Activated CD4-positive, CD25-positive, alpha-beta regulatory T cell treated with anti-CD3 and anti-CD28 coated beads, Interleukin-2, amount 50 U/mL, for 16 hours (primary cell): ENCODE measurements at regions not wholly inside any gene's neighbourhood (a gene's known extent, or its start where the extent isn't known, plus 50 kb on each side); places are given as distances from the start of the nearest gene placed in this dataset.

Experiments used
- DNase-seq: peaks from one replicate; pipeline ENCODE4 v3.0.0-alpha.2; 2020; ENCODE audit warnings: low read depth, low spot score

DNA sequence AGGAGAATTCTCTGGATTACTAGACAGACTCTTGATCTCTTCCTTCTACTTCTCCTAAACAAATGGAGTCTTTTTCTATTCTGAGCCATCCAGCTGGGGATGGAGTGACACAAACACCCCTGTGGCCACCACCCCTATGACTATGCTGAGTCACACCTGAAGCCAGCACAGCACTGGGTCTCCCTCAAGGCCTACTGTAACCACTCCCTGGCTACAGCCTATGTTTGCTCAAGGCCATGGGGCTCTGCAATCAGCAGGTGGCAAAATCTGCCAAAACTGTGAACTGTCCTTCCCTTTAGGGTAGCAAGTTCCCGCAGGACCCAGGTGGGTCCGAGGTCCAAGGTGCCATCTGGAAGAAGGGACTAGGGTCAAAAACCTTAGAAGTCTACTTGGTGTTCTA is 132.3 kb downstream of the TINAG start:
- no peak for DNase-seq

DNA sequence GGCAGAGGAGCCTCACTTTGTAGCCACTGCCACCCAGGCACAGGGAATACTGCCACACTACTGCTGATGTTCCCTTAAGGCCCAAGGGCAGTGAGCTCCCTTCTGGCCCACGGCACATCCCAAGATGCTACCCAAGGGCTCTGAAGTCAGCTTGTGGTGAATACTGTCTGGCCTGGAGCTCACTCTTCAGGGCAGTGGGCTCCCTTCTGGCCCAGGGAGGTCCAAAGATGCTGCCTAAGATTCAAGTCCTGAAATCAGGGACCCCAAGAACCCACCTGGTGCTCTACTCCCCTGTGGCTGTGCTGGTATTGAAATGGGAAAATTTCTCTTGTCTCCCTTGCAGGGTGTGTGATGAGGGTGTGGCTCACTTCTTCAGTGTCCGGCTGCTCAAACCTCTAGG is 132.8 kb downstream of the TINAG start:
- DNase-seq, result no peak

DNA sequence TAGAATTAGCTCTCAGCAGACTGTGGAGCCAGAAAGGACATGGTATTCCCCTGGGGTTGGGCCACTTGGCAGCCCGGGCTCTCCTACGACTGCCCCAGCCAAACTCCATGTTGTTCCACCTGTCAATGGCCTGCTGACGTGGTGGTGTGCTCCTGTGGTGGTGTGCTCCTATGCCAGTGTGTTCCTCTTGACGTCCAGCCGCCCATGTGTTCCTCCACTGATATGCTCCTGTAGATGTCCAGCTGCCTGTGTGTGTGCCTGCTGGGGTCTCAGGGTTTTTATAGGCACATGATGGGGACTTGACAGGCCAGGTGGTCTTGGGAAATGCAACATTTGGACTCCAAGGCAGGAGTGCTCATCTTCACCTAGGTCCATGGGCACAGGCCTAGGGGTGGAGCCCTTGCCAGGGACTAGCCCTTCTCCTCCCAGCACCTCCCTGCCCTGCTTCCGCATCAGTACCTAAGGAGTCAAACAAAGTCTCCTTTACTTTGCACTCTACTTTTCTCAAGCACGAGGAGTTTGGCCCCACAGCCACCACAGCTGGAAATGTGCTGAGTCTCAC is 133.5 kb downstream of the TINAG start:
- no peak for DNase-seq

DNA sequence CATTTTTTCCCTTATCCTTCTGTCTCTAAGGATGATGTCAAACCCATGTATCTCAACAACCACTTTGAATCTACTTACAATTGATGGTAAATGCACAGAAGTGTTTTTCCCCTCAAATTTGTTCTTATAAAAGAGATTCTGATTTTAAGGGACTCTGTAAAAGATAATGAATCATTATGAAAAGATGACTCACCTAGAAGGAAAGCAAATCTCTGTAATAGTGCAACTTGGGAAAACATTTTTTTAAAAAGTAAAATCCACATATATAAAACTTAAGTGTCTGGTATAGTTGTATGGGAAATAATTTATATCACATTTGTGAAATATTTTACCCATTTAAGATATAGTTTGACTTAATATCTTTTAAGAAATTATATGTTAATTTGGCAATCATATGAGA is 137.0 kb downstream of the TINAG start:
- no peak for DNase-seq

DNA sequence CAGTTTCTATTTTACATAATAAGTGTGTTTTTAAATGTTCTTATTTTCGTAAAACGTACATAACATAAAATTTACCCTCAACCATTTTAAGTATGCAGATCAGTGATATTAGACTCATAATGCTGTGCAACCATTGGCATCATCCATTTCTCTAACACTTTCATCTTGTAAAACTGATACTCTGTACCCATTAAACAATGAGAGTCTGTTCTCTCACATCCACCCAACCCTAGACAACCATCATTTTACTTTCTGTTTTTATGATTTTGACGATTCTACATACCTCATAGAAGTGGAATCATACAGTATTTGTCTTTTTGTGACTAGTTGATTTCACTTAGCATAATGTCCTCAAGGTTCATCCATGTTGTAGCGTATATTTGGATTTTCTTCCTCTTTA is 140.4 kb downstream of the TINAG start:
- no peak for DNase-seq

DNA sequence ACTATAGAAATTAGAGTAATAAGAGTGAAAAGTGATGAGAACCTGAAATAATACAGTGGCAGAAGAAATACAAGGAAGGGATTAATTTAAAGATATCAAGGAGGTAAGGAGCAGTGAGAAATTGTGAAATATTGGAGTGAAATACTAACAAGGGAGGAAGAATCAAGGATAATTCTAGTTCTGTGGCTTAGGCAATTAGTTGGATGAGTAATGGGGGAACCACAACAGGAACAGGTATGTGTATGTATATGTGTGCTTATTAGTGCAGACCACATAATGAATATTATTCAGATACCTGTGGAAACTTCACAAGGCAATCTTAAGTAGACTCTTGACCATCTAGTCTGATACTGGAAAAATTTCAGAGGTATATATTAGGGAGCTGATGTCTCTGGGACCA is 143.3 kb downstream of the TINAG start:
- no peak for DNase-seq

DNA sequence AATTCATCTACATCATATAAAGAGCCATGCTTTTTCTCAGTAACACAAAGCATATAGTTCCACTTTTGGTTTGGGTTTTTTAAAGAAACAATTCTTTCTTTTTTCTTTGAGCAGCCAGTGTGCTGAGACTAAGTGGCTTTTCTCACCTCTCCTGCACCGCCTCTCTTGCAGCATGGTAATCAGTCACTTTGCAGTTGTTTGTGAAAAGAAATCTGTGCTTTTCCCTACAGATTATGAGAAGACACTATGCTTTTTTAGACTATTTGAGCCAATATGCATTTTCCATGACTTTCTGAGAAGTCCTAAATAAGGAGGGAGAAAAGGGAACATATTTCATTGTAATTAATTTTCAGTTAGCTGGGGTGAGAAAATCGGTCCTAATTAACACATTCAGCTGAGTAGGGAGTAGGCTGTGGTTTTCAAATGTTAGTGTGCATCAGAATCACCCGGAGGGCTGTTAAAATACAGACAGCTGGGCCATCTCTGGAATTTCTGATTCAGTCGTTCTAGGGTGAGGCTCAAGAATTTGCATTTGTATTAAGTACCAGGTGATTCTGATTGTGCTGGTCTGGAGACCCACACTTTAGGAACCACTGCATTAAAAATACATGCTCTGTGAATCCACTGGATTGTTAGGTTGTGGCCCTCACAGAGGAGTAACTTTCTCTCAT is 155.2 kb downstream of the TINAG start:
- DNase-seq, result no peak

DNA sequence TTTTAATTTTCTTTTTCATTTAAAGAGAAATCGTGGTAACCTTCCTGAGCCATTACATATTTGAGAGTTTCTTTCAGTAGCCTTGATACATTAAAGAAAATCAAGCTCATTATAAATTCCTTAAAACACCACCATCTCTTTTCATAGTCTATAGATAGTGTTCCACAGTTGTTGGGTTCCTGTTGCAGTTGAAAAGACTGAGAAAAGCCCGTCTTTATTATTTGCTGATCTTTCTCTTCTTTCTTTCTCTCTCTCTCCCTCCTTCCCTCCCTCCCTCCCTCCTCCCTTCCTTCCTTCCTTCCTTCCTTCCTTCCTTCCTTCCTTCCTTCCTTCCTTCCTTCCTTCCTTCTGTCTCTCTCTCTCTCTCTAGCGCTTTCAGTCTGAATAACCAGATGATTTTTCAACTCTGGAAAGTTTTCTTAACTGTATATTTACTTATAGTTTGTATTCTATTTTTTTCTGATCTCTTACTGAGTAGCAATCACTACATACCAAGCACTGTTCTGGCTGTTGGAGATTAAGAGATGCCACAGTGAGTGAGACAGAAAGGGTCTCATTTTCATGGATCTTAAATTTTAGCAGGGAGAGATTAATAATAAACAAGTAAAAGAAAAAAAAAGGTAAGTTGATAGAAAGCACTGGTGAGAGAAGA is 157.5 kb downstream of the TINAG start:
- DNase-seq, result no peak

DNA sequence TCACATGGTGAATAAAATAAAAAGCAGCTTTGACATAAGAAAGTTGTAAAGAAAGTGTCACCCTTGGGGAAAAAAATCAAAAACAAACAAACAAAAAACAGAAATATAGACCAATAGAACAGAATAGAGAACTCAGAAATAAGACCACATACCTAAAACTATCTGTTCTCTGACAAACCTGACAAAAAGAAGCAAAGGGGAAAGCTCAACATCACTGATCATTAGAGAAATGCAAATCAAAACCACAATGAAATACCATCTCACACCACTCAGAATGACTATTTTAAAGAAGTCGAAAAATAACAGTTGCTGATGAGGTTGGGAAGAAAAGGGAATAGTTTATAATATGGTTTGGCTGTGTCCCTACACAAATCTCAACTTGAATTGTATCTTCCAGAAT is 159.1 kb downstream of the TINAG start:
- no peak for DNase-seq

DNA sequence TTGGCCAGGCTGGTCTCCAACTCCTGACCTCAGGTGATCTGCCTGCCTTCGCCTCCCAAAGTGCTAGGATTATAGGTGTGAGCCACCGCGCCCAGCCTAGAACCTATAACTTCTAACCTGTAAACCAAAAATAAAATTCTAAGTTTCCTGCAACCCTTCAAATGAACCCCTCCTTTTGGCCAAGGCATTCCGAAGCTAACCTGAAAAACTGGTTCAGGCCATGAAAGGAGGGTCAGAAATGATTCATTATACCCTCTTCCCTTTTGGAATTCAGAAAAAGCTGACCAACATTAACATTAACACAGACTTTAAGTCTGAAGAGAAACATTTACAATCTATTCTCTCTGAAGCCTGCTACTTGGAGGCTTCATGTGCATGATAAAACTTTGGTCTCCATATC is 165.1 kb downstream of the TINAG start:
- no peak for DNase-seq

DNA sequence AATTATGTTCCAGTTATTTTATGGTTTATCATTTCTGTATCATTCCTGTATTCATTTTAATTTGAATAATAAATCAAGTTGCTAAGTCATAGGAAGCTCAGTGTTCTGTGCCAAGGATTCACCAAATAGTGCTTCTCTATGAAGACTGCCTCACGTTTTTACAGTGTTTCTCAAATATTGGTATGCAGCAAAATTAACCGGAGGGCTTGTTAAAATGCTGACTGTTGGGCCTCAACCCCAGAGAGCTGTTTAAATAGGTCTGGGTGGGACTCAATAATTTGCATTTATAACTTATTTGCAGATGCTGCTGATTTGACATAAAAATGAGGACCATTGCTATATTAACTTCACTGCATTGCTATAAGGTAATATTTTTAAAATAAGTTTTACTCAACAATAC is 166.7 kb downstream of the TINAG start:
- DNase-seq, result no peak

DNA sequence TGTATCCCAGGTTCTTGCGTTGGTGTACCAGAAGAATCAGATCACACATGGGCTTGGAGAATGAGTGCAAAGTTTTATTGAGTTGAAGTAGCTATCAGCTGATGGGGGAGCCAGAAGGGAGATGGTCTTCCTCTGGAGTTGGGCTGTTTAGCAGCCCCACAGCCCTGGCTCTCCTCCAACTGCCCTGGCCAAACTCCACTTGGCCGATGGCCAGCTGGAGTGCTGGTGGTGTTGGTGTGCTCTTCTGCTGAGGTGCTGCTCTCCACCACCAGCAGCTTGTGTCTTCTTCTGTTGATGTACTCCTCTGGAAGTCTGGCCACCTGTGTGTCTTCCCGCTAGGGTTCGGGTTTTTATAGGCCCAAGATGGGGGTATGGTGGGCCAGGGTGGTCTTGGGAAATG is 172.8 kb downstream of the TINAG start:
- DNase-seq, result no peak

DNA sequence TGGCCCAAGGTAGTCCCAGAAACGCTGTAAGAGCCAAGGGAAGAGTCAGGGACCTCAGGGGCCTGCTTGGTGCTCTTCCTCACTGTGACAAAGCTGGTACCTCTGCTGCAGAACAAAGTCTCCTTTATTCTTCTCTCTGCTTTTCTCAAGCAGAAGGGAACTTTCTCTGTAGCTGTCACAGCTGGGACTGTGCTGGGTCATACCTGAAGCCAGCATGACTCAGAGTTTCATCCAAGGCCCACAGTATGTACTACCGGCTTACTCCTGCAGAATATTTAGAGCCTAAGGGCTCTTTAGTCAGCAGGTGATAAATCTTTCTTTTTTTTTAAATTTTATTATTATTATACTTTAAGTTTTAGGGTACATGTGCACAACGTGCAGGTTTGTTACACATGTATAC is 183.2 kb downstream of the TINAG start:
- no peak for DNase-seq

DNA sequence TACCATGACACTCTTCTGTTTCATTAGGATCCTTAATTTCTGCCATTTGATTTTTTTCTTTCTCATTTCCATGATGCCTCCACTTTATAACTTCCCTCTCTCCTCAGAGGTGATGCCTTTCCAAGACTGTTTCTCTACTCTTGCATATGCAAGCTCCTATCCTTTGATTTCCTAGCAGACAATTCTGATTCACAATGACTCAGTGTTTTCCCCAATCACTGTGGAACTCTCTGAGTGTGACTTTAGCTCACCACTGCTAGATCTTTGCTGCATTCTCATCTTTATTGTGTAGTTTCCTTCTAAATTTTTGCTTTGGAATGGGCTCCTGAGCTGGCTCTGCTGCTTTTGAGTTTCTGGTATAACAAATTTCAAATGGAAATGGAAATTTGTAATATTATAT is 184.9 kb downstream of the TINAG start:
- DNase-seq, result no peak

DNA sequence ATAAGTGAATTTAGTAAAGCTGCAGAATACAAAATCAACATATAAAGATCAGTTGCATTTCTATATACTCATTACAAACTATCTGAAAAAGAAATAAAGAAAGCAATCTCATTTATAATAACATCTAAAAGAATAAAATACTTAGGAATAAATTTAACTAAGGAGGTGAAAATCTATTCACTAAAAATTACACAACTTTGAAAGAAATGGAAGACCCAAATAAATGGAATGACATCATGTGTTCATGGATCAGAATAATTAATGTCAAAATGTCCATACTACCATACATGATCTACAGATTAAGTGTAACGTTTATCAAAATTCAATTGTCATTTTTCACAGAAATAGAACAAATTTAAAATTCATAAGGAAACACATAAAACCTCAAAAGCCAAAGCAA is 194.9 kb downstream of the TINAG start:
- DNase-seq, result no peak

DNA sequence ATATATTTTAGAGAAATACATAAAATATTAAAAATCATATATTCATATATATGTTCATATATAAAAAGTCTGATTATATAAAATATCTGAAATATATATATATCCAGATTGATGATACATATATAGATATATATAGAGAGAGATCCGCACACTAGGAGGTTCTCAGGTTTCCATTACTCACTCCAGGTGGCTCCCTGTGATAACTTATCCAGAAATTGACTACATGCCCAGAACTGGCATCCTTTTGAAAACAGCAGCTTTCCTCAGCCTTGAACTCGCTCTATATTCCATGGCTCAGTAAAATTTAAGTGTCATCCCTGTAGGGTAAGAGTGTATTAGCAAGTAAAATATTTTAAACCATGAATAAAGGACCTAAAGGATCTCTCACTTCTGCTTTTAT is 206.8 kb downstream of the TINAG start:
- no peak for DNase-seq

DNA sequence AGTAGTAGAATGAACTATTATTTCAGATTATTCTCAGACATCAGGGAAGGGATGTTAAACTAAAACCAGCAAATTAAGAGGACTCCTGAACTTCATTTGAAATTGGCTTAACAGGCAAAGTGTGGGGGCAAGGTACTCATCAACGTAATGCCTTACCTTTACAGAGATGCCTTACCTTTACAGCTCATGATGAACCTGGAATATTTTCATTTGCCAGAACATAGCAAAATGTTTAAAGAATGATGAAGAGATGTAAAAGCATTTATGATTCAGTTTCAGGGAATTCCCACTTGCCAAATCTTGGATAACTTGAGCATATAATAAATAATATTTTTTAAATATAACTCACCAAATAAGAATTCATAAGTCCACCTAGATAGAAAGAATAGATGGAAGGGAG is 207.5 kb downstream of the TINAG start:
- no peak for DNase-seq

DNA sequence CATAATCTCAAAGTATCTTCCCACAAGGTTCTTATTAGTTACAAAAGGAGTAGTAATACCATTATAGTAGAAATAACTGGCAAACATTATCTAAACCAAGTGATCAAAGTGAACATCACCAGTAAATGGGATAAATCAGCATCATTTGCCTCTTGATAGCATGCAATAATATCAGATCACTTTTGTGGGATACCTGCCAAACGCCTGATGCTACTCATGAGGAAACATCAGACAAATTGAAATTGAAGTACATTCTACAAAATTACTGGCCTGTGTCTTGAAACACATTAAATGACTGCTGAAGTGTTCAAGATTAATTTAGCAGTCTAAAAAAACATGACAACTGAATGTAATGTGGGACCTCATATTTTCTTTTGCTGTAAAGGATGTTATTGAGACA is 208.1 kb downstream of the TINAG start:
- no peak for DNase-seq

DNA sequence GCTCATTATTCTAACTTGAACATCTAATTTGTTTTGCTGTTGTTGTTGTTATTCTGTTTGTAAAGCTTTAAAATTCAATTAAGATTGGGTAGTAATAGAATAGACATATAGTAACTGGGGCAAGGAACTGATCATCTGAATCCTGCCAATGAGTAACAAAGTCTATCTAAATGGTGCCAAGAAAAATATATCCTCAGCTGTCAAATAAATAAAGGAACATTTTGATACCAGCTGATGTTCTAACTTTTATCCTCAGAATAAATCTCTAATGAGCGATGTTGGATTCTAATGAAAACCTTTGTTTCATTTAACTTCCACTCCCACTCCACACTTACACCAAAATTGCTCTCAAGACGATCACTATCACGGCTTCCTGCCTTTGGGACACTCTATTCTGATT is 210.9 kb downstream of the TINAG start:
- DNase-seq, result no peak

DNA sequence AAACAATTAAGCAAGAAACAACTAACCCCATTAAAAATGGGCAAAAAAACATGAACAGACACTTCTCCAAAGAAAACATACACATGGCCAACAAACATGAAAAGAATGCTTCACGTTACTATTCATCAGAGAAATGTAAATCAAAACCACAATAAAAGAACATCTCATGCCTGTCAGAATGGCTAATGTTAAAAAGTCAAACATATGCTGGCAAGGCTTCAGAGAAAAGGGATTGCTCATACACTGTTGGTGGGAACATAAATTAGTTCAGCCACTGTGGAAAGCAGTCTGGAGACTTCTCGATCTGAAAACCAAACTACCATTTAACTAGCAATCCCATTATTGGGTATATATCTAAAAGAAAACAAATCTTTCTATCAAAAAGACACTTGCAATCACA is 217.5 kb downstream of the TINAG start:
- no peak for DNase-seq

DNA sequence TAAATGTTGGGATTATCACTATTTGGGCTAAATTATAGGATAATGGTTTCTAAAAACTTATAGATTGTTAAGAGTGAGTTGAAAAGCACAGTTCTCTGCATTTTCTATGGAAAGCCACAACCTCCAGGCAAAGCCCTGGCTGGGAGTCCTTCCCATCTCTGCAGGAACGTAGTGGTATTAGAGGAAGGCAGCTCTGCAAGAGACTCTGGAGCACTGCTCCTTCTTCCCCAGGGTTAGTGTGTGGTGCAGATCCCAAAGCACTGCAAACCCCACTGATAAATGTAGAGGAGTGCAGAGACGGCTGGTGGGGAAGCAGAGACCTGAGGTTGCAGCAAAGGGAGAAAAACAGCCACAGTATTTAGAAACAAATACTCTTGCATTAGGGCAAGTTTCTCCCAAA is 225.3 kb downstream of the TINAG start:
- DNase-seq, result no peak

DNA sequence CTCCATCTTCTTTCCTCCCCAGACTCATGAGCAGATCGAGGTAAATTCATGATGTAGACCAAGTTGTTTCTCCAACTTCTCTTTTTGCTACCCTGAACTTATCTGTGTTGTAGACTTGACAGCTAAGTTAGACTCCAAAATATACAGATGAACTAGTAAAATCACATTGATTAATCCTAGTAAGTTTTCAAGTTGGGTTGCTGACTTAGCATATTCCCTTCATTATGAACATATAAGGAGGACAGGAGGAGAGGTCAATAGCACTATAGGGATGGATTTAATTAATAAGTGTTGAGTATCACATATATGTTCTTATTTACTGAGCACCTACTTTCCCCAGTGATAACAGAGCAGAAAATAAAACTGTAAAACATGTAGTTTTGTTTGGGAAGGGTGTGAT is 227.3 kb downstream of the TINAG start:
- DNase-seq, result no peak

DNA sequence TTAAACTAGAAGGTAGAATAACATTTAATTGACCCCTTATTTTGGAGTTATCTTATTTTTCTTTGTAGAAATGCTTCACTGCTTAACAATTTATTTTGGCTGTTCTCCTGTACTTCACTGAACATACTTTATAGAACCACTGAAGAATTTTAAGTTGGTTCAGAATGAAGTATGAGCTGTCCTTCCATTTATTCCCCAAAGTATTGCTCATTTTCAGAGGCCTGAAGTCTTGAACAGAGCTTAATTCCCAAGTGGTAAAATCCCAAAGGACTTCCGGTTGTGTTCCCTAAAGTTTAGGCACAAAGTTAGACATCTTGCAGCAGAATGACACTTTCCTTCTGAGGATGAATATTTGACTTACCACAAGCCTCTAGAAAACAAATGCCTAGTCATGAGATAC is 233.3 kb downstream of the TINAG start:
- DNase-seq, result no peak

DNA sequence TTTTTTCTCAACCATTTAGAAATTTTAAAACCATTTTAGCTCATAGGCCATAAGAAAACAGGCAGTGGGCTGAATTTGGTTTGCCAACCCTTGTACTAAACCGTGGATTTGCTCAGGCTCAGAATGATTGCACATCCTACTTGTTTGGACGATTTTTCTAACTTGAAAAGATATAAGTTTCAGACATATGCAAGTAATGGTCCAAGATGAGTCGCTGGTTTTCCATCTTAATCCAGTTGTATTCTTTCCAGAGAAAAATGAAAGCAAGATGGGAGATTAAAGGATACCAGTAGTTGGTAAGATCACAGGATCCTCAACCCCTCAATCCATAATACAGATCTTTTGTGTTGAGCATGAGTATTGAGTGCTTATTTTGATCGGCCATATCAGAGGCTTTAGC is 250.9 kb downstream of the TINAG start:
- no peak for DNase-seq
